ENCODE measurements at regions not wholly inside any gene's neighbourhood (a gene's known extent, or its start where the extent isn't known, plus 50 kb on each side); places are given as distances from the start of the nearest gene placed in this dataset.
"Not testable (repeated sequence)": the region's sequence is repeated elsewhere in the genome, so short reads cannot be mapped to it uniquely, and the experiment has no call there.

DNA sequence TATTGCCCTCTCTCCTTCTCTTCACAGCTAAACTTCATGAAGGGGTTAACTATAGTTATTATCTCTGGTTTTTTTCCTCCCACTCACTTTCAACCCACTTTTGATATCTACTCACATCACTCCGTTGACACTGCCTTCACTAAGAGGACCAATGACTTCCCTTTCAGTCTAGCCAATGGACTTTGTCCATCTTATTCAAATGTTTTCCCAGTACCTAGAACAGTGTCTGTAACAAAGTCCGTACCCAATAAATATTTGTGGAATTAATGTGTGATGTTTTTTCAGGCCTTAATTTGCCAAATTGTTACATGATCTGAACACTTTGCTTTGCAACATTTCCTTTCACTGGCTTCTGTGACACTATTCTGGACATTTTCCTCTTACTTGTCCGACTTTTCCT, 106.0 kb upstream of the AR start:
- no peak for DNase-seq
- no peak overlapping the region for H3K4me3 ChIP-seq
- intact Hi-C loops (cut with DNase I; ENCODE audit: low total_unique reads): no loop called here
- 50 to 69% (median 66%) methylated on average over 3 of the region's 3 CpGs for WGBS, 5 donors
- no peaks in the 10 kb centered on the region for H3K27me3 ChIP-seq
- no peaks in the 10 kb centered on the region for H3K9me3 ChIP-seq
- no peak overlapping the region for H3K27ac ChIP-seq
- no peaks in the 10 kb centered on the region for H3K36me3 ChIP-seq
- TF ChIP-seq EP300 (IDR thresholded peaks at IDR 0.05) (no peak), POLR2A (IDR thresholded peaks at IDR 0.05) (no peak), POLR2AphosphoS5 (IDR thresholded peaks at IDR 0.05) (no peak)
- TF ChIP-seq, protein P1, sequence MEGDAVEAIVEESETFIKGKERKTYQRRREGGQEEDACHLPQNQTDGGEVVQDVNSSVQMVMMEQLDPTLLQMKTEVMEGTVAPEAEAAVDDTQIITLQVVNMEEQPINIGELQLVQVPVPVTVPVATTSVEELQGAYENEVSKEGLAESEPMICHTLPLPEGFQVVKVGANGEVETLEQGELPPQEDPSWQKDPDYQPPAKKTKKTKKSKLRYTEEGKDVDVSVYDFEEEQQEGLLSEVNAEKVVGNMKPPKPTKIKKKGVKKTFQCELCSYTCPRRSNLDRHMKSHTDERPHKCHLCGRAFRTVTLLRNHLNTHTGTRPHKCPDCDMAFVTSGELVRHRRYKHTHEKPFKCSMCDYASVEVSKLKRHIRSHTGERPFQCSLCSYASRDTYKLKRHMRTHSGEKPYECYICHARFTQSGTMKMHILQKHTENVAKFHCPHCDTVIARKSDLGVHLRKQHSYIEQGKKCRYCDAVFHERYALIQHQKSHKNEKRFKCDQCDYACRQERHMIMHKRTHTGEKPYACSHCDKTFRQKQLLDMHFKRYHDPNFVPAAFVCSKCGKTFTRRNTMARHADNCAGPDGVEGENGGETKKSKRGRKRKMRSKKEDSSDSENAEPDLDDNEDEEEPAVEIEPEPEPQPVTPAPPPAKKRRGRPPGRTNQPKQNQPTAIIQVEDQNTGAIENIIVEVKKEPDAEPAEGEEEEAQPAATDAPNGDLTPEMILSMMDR (IDR thresholded peaks at IDR 0.05): no peak
- no peaks in the 10 kb centered on the region for H3K4me1 ChIP-seq

DNA sequence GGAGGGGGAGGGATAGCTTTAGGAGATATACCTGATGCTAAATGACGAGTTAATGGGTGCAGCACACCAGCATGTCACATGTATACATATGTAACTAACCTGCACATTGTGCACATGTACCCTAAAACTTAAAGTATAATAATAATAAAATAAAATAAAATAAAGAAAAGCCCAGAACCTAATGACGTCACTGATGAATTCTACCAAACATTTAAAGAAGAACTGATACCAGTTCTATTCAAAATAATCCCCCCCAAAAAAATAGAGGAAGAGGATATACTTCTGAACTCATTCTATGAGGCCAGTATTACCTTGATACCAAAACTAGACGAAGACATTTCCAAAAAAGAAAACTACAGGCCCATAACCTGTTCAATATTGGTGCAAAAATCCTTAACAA, 68.6 kb upstream of the AR start:
- 37 to 67% (median 54%) methylated on average over 3 of the region's 3 CpGs for WGBS, 5 donors
- H3K27ac ChIP-seq; H3K27me3 ChIP-seq; H3K4me1 ChIP-seq; H3K36me3 ChIP-seq; intact Hi-C loops (cut with DNase I; ENCODE audit: low total_unique reads); H3K9me3 ChIP-seq; DNase-seq; H3K4me3 ChIP-seq: not testable (repeated sequence)

DNA sequence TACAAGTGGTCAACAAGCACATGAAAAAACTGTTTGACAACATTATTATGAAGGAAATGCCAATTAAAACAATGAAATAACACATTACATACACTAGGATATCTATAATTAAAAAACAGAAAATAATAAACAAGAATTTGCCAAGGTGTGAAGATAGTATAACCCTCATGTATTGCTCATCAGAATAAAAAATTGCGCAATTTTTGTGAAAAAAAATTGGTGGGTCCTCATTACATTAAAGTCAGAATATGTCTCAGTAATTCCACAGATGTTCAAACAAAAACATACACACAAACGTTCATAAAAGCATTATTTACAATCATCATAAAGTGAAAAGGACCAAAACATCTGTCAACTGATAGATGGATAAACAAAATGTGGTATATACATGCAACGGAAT, 63.0 kb upstream of the AR start:
- TF ChIP-seq, protein P1 (IDR thresholded peaks at IDR 0.05): no peak
- no peak for TF ChIP-seq EP300 (IDR thresholded peaks at IDR 0.05)
- no peak for TF ChIP-seq POLR2A (IDR thresholded peaks at IDR 0.05)
- H3K27ac ChIP-seq: no peak overlapping the region

More for the DNA sequence above, 63.0 kb upstream of the AR start:
- Histone ChIP-seq H3K9me3 (peaks cover 0 to 11% (median 4%) of the 10 kb centered on the region in 4 donors), H3K4me3 (no peak overlapping the region), H3K36me3 (no peaks in the 10 kb centered on the region), H3K4me1 (no peaks in the 10 kb centered on the region), H3K27me3 (no peaks in the 10 kb centered on the region)
- 44 to 79% (median 67%) methylated on average over 3 of the region's 3 CpGs for WGBS, 5 donors
- intact Hi-C loops (cut with DNase I; ENCODE audit: low total_unique reads): no loop called here
- DNase-seq: no peak
